Liver (tissue), 8 donors: ENCODE measurements at regions not wholly inside any gene's neighbourhood (a gene's known extent, or its start where the extent isn't known, plus 50 kb on each side); places are given as distances from the start of the nearest gene placed in this dataset.

Experiments used
- DNase-seq: peaks from one replicate; pipeline ENCODE4 v3.0.0-alpha.2; 2017; ENCODE audit warnings: low spot score
- H3K27ac ChIP-seq, 2 donors: one replicate each; pipeline ENCODE4 v1.7.0; 2013; ENCODE audit warnings: inconsistent platforms in 2 of 2, low read length in 2 of 2, control low read depth in 1 of 2, low read depth in 1 of 2, mild to moderate bottlenecking in 1 of 2
- H3K27me3 ChIP-seq, 4 donors: one replicate each; pipeline versions ENCODE4 v1.6.1 to v1.7.0; 2013; ENCODE audit warnings: low read length in 3 of 4, inconsistent platforms in 1 of 4, mild to moderate bottlenecking in 1 of 4, moderate library complexity in 1 of 4; ENCODE audit not compliant: control insufficient read depth in 4 of 4, insufficient read depth in 4 of 4
- H3K36me3 ChIP-seq, 4 donors: one replicate each; pipeline versions ENCODE4 v1.6.1 to v1.7.0; 2013; ENCODE audit warnings: low read length in 3 of 4, mild to moderate bottlenecking in 3 of 4, low read depth in 1 of 4, moderate library complexity in 1 of 4; ENCODE audit not compliant: control insufficient read depth in 4 of 4, insufficient read depth in 3 of 4
- H3K4me1 ChIP-seq, 4 donors: one replicate each; pipeline versions ENCODE4 v1.6.1 to v1.7.0; 2013; ENCODE audit warnings: low read length in 3 of 4, mild to moderate bottlenecking in 3 of 4, moderate library complexity in 1 of 4; ENCODE audit not compliant: control insufficient read depth in 4 of 4, insufficient read depth in 4 of 4
- H3K4me3 ChIP-seq, 3 donors: one replicate each; pipeline versions ENCODE4 v1.6.1 to v1.7.0; 2013; ENCODE audit warnings: low read length in 3 of 3, control low read depth in 1 of 3, low read depth in 1 of 3, mild to moderate bottlenecking in 1 of 3
- H3K9ac ChIP-seq, 2 donors: one replicate each; pipeline ENCODE4 v1.7.0; 2013; ENCODE audit warnings: low read length in 2 of 2, mild to moderate bottlenecking in 2 of 2, moderate library complexity in 2 of 2, control low read depth in 1 of 2, low read depth in 1 of 2
- H3K9me3 ChIP-seq, 4 donors: one replicate each; pipeline versions ENCODE4 v1.6.1 to v1.7.0; 2013; ENCODE audit warnings: low read length in 3 of 4; ENCODE audit not compliant: control insufficient read depth in 4 of 4
- EGR1 ChIP-seq, 2 donors: IDR thresholded peaks; 2 replicates each; pipeline ENCODE4 v1.6.1; 2016 to 2018; ENCODE audit warnings: antibody characterized with exemption in 2 of 2, low read depth in 2 of 2
- FOXA1 ChIP-seq: IDR thresholded peaks from 2 replicates; pipeline ENCODE4 v1.6.1; 2016; ENCODE audit warnings: antibody characterized with exemption
- GABPA ChIP-seq, 2 donors: IDR thresholded peaks in 1 of 2; conservative IDR thresholded peaks in 1 of 2; 2 replicates each; pipeline ENCODE4 v1.6.1; 2016; ENCODE audit warnings: antibody characterized with exemption in 2 of 2, mild to moderate bottlenecking in 1 of 2, moderate library complexity in 1 of 2
- HNF4A ChIP-seq, 2 donors: conservative IDR thresholded peaks; 2 replicates each; pipeline ENCODE4 v1.6.1; 2016; ENCODE audit warnings: antibody characterized with exemption in 2 of 2, mild to moderate bottlenecking in 2 of 2
- HNF4G ChIP-seq: IDR thresholded peaks from 2 replicates; pipeline ENCODE4 v1.6.1; 2016; ENCODE audit warnings: antibody characterized with exemption
- JUND ChIP-seq, 2 donors: IDR thresholded peaks; 2 replicates each; pipeline ENCODE4 v1.6.1; 2016; ENCODE audit warnings: antibody characterized with exemption in 2 of 2
- NR2F2 ChIP-seq: IDR thresholded peaks from 2 replicates; pipeline ENCODE4 v1.6.1; 2016; ENCODE audit warnings: antibody characterized with exemption
- RXRA ChIP-seq, 2 donors: IDR thresholded peaks; 2 replicates each; pipeline ENCODE4 v1.6.1; 2017 to 2018; ENCODE audit warnings: antibody characterized with exemption in 2 of 2, mild to moderate bottlenecking in 1 of 2
- TAF1 ChIP-seq: conservative IDR thresholded peaks from 2 replicates; pipeline ENCODE4 v1.6.1; 2016; ENCODE audit warnings: antibody characterized with exemption, mild to moderate bottlenecking
- WGBS: extraction: QIAGEN DNeasy Blood & Tissue Kit; methylation state at CpG from one replicate; pipeline ENCODE4 v1.1.7; 2013; 5-methylcytosine and 5-hydroxymethylcytosine counted together
- TF ChIP-seq, protein P1 (sequence below): fragments of 150-350 bp; IDR thresholded peaks from 2 replicates; pipeline ENCODE4 v1.5.1; 2017; ENCODE audit warnings: improper control_type of control experiment, low read depth, low read length; ENCODE audit not compliant: missing input control
- TF ChIP-seq, protein P2 (sequence below): IDR thresholded peaks from 2 replicates; pipeline ENCODE4 v1.6.1; 2016; ENCODE audit warnings: antibody characterized with exemption
- TF ChIP-seq, protein P3 (sequence below): IDR thresholded peaks from 2 replicates; pipeline ENCODE4 v1.6.1; 2016; ENCODE audit warnings: antibody characterized with exemption, mild to moderate bottlenecking
- TF ChIP-seq, protein P4 (sequence below): IDR thresholded peaks from 2 replicates; pipeline ENCODE4 v1.6.1; 2016; ENCODE audit warnings: antibody characterized with exemption
- donor health status: healthy.
- donor health status: healthy.
- donor health status: healthy.
- donor health status: healthy.
- donor health status: healthy.

DNA sequence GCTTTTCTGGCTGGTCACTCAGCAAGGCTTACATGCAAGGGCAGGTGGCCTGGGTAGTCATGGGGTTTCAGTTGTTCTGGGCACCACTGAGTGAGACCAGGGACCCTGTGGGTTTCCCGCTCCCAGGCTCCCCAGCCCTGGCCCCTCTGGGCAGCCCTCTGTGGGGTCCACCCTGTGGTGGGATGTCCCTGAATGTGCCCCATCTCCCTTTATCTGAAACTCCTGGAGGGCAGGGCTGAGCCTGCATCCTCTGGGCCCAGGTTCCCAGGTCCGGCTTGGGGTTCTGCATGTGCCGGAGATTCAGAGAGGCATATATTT, 1041.0 kb downstream of the BRD1 start:
- DNase-seq: no peak
- Histone ChIP-seq H3K9ac (no peak overlapping the region), H3K4me1 (no peaks in the 10 kb centered on the region), H3K4me3 (no peak overlapping the region), H3K27ac (no peak overlapping the region), H3K36me3 (no peaks in the 10 kb centered on the region), H3K27me3 (no peaks in the 10 kb centered on the region), H3K9me3 (no peaks in the 10 kb centered on the region)
- no peak for TF ChIP-seq NR2F2
- no peak for TF ChIP-seq FOXA1
- no peak for TF ChIP-seq HNF4A (conservative IDR thresholded peaks at IDR 0.05)
- TF ChIP-seq, protein P1, sequence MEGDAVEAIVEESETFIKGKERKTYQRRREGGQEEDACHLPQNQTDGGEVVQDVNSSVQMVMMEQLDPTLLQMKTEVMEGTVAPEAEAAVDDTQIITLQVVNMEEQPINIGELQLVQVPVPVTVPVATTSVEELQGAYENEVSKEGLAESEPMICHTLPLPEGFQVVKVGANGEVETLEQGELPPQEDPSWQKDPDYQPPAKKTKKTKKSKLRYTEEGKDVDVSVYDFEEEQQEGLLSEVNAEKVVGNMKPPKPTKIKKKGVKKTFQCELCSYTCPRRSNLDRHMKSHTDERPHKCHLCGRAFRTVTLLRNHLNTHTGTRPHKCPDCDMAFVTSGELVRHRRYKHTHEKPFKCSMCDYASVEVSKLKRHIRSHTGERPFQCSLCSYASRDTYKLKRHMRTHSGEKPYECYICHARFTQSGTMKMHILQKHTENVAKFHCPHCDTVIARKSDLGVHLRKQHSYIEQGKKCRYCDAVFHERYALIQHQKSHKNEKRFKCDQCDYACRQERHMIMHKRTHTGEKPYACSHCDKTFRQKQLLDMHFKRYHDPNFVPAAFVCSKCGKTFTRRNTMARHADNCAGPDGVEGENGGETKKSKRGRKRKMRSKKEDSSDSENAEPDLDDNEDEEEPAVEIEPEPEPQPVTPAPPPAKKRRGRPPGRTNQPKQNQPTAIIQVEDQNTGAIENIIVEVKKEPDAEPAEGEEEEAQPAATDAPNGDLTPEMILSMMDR: no peak
- TF ChIP-seq JUND (IDR thresholded peaks at IDR 0.05): no peak
- no peak for TF ChIP-seq EGR1 (IDR thresholded peaks at IDR 0.05; ENCODE audit: low read depth in 2 of 2)
- no peak for TF ChIP-seq TAF1
- TF ChIP-seq, protein P2, sequence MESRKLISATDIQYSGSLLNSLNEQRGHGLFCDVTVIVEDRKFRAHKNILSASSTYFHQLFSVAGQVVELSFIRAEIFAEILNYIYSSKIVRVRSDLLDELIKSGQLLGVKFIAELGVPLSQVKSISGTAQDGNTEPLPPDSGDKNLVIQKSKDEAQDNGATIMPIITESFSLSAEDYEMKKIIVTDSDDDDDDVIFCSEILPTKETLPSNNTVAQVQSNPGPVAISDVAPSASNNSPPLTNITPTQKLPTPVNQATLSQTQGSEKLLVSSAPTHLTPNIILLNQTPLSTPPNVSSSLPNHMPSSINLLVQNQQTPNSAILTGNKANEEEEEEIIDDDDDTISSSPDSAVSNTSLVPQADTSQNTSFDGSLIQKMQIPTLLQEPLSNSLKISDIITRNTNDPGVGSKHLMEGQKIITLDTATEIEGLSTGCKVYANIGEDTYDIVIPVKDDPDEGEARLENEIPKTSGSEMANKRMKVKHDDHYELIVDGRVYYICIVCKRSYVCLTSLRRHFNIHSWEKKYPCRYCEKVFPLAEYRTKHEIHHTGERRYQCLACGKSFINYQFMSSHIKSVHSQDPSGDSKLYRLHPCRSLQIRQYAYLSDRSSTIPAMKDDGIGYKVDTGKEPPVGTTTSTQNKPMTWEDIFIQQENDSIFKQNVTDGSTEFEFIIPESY: no peak
- no peak for TF ChIP-seq HNF4G
- no peak for TF ChIP-seq RXRA (IDR thresholded peaks at IDR 0.05)
- WGBS: 99% methylated on average over 3 of the region's 3 CpGs

DNA sequence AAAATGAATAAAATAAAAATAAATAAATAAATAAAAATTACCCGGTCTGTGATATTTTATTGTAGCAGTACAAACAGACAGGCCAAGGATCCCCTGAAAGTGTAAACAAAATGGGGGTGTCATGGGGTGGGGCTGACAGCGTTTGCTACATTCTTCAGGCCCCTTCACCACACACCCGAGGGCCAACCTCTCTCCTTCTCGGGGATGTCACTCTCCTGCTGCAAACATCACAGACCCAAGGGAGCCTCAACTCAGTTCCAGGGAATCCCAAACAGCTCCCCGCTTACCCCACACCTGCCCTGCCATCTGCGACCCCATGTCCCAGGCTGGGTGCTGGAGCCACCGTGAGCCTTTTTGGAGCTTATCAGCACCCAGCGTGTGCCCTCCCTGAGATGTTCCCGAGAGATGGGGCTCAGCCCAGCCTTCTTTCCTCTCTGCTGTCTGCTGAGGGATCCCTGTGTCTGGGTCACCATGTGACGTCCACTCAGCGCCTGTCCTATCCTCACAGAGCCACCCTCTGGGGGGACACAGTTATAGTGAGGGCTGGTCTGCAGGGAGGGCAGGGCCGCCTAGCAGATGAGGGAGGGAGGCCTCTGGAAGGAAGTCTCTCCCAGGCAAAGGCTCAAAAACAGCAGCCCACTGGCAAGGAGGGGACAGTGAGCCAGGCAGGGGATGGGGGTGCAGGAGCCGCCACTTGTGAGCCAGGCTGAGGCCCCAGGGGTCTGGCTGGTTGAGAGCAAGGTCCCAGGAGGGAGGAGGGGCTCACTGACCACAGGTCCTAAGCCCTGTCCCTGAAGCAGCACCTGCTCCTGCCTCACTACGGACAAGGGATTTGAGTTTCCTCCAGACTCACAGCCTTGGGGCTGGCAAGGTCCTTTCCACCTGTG, 1041.6 kb downstream of the BRD1 start:
- no peaks in the 10 kb centered on the region for H3K9me3 ChIP-seq
- no peak overlapping the region for H3K9ac ChIP-seq
- DNase-seq: no peak
- no peaks in the 10 kb centered on the region for H3K27me3 ChIP-seq
- H3K36me3 ChIP-seq: no peaks in the 10 kb centered on the region
- WGBS: 78% methylated on average over 14 of the region's 14 CpGs
- no peak overlapping the region for H3K4me3 ChIP-seq
- no peak for TF ChIP-seq TAF1
- no peak for TF ChIP-seq RXRA (IDR thresholded peaks at IDR 0.05)
- no peak for TF ChIP-seq EGR1 (IDR thresholded peaks at IDR 0.05; ENCODE audit: low read depth in 2 of 2)
- TF ChIP-seq, protein P3, sequence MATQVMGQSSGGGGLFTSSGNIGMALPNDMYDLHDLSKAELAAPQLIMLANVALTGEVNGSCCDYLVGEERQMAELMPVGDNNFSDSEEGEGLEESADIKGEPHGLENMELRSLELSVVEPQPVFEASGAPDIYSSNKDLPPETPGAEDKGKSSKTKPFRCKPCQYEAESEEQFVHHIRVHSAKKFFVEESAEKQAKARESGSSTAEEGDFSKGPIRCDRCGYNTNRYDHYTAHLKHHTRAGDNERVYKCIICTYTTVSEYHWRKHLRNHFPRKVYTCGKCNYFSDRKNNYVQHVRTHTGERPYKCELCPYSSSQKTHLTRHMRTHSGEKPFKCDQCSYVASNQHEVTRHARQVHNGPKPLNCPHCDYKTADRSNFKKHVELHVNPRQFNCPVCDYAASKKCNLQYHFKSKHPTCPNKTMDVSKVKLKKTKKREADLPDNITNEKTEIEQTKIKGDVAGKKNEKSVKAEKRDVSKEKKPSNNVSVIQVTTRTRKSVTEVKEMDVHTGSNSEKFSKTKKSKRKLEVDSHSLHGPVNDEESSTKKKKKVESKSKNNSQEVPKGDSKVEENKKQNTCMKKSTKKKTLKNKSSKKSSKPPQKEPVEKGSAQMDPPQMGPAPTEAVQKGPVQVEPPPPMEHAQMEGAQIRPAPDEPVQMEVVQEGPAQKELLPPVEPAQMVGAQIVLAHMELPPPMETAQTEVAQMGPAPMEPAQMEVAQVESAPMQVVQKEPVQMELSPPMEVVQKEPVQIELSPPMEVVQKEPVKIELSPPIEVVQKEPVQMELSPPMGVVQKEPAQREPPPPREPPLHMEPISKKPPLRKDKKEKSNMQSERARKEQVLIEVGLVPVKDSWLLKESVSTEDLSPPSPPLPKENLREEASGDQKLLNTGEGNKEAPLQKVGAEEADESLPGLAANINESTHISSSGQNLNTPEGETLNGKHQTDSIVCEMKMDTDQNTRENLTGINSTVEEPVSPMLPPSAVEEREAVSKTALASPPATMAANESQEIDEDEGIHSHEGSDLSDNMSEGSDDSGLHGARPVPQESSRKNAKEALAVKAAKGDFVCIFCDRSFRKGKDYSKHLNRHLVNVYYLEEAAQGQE: no peak
- TF ChIP-seq, protein P4, sequence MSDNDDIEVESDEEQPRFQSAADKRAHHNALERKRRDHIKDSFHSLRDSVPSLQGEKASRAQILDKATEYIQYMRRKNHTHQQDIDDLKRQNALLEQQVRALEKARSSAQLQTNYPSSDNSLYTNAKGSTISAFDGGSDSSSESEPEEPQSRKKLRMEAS: no peak
- TF ChIP-seq, protein P1: no peak
- no peak for TF ChIP-seq GABPA (IDR thresholded peaks at IDR 0.05 in 1 of 2, conservative IDR thresholded peaks at IDR 0.05 in 1 of 2)
- TF ChIP-seq FOXA1: no peak
- no peaks in the 10 kb centered on the region for H3K4me1 ChIP-seq
- no peak overlapping the region for H3K27ac ChIP-seq
